ENCODE measurements at regions not wholly inside any gene's neighbourhood (a gene's known extent, or its start where the extent isn't known, plus 50 kb on each side); places are given as distances from the start of the nearest gene placed in this dataset.

DNA sequence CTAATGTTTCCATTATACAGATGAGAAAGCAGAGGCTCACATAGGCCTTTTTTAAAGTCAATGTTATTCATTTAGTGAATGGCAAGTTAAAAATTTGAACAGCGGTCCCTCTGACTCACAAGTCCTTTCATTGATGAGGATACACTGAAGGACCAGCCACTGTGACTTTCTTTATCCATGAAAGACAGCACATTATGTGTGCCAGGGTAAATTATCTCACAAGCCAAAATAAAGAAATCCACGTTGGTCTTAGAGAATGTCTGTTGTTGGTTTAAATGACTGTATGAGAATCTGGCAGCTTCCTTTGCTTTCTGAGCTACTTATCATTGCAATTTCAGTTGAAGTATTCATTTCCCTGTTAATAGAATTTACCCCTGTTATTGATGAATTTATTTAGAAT is 485.1 kb downstream of the TBL1XR1 start:
- no peaks in the 10 kb centered on the region for H3K79me2 ChIP-seq (ENCODE audit: insufficient read depth)
- DNase-seq = no peak
- no peak overlapping the region for H3K9ac ChIP-seq
- no peak overlapping the region for H3K4me3 ChIP-seq (ENCODE audit: low read depth in 2 of 2, low read length in 1 of 2)
- H3K4me1 ChIP-seq (ENCODE audit: control insufficient read depth in 1 of 2, insufficient read depth in 2 of 2, low read depth in 1 of 2, low read length in 1 of 2) = no peaks in the 10 kb centered on the region
- H3K27ac ChIP-seq (ENCODE audit: low read depth in 2 of 2, low read length in 1 of 2) = no peak overlapping the region
- no peaks in the 10 kb centered on the region for H3K9me2 ChIP-seq
- WGBS (ENCODE audit: low lambda C conversion rate) = 38% methylated on average over 2 of the region's 2 CpGs
- no peak overlapping the region for H2AFZ ChIP-seq (ENCODE audit: low read depth)
- POLR2A ChIA-PET = no interaction called here
- H4K20me1 ChIP-seq (ENCODE audit: insufficient read depth) = no peaks in the 10 kb centered on the region
- no peaks in the 10 kb centered on the region for H3F3A ChIP-seq (replicated peaks; ENCODE audit: insufficient read depth)
- no peak for TF ChIP-seq SIN3A (IDR thresholded peaks at IDR 0.05; ENCODE audit: borderline replicate concordance, low read depth, low read length)
- TF ChIP-seq TAF1 (IDR thresholded peaks at IDR 0.05; ENCODE audit: borderline replicate concordance, low read depth, low read length) = no peak
- no peak for TF ChIP-seq FOXM1 (IDR thresholded peaks at IDR 0.05; ENCODE audit: low read depth)
- no peak for TF ChIP-seq CHD2 (IDR thresholded peaks at IDR 0.05; ENCODE audit: low read length, partially characterized antibody)
- TF ChIP-seq RFX5 (IDR thresholded peaks at IDR 0.05; ENCODE audit: low read length) = no peak
- no peak for TF ChIP-seq RXRA (IDR thresholded peaks at IDR 0.05; ENCODE audit: borderline replicate concordance, low read depth)
- TF ChIP-seq GABPA (IDR thresholded peaks at IDR 0.05; ENCODE audit: low read depth) = no peak
- no peak for TF ChIP-seq EP300 (IDR thresholded peaks at IDR 0.05; ENCODE audit: borderline replicate concordance in 1 of 2, low read depth in 1 of 2, low read length in 1 of 2)
- TF ChIP-seq, protein P1, sequence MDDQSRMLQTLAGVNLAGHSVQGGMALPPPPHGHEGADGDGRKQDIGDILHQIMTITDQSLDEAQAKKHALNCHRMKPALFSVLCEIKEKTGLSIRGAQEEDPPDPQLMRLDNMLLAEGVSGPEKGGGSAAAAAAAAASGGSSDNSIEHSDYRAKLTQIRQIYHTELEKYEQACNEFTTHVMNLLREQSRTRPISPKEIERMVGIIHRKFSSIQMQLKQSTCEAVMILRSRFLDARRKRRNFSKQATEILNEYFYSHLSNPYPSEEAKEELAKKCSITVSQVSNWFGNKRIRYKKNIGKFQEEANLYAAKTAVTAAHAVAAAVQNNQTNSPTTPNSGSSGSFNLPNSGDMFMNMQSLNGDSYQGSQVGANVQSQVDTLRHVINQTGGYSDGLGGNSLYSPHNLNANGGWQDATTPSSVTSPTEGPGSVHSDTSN (IDR thresholded peaks at IDR 0.05) = no peak
- TF ChIP-seq, protein P2, sequence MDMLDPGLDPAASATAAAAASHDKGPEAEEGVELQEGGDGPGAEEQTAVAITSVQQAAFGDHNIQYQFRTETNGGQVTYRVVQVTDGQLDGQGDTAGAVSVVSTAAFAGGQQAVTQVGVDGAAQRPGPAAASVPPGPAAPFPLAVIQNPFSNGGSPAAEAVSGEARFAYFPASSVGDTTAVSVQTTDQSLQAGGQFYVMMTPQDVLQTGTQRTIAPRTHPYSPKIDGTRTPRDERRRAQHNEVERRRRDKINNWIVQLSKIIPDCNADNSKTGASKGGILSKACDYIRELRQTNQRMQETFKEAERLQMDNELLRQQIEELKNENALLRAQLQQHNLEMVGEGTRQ (IDR thresholded peaks at IDR 0.05; ENCODE audit: borderline replicate concordance, low read depth, low read length) = no peak
- no peak for TF ChIP-seq NFIC (IDR thresholded peaks at IDR 0.05; ENCODE audit: borderline replicate concordance)
- TF ChIP-seq, protein P3, sequence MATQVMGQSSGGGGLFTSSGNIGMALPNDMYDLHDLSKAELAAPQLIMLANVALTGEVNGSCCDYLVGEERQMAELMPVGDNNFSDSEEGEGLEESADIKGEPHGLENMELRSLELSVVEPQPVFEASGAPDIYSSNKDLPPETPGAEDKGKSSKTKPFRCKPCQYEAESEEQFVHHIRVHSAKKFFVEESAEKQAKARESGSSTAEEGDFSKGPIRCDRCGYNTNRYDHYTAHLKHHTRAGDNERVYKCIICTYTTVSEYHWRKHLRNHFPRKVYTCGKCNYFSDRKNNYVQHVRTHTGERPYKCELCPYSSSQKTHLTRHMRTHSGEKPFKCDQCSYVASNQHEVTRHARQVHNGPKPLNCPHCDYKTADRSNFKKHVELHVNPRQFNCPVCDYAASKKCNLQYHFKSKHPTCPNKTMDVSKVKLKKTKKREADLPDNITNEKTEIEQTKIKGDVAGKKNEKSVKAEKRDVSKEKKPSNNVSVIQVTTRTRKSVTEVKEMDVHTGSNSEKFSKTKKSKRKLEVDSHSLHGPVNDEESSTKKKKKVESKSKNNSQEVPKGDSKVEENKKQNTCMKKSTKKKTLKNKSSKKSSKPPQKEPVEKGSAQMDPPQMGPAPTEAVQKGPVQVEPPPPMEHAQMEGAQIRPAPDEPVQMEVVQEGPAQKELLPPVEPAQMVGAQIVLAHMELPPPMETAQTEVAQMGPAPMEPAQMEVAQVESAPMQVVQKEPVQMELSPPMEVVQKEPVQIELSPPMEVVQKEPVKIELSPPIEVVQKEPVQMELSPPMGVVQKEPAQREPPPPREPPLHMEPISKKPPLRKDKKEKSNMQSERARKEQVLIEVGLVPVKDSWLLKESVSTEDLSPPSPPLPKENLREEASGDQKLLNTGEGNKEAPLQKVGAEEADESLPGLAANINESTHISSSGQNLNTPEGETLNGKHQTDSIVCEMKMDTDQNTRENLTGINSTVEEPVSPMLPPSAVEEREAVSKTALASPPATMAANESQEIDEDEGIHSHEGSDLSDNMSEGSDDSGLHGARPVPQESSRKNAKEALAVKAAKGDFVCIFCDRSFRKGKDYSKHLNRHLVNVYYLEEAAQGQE (IDR thresholded peaks at IDR 0.05; ENCODE audit: low read depth, low read length) = no peak
- no peak for TF ChIP-seq RAD21 (IDR thresholded peaks at IDR 0.05; ENCODE audit: low read length)
- TF ChIP-seq, protein P4, sequence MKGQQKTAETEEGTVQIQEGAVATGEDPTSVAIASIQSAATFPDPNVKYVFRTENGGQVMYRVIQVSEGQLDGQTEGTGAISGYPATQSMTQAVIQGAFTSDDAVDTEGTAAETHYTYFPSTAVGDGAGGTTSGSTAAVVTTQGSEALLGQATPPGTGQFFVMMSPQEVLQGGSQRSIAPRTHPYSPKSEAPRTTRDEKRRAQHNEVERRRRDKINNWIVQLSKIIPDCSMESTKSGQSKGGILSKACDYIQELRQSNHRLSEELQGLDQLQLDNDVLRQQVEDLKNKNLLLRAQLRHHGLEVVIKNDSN (IDR thresholded peaks at IDR 0.05; ENCODE audit: borderline replicate concordance, low read depth) = no peak
- no peak for TF ChIP-seq FOXJ3 (CRISPR knock-in tag; IDR thresholded peaks at IDR 0.05)
- H3K36me3 ChIP-seq (replicated peaks in 1 of 2; ENCODE audit: control insufficient read depth in 1 of 2, insufficient read depth in 2 of 2, low read length in 1 of 2) = no peaks in the 10 kb centered on the region
- no peaks in the 10 kb centered on the region for H3K9me3 ChIP-seq
- CTCF ChIA-PET = no interaction called here
- no peak overlapping the region for H3K4me2 ChIP-seq
- H3K27me3 ChIP-seq (ENCODE audit: insufficient read depth) = no peaks in the 10 kb centered on the region

Measured in SK-N-SH (cell line).